Psoas muscle (tissue), 7 donors: ENCODE measurements at regions not wholly inside any gene's neighbourhood (a gene's known extent, or its start where the extent isn't known, plus 50 kb on each side); places are given as distances from the start of the nearest gene placed in this dataset.

Experiments
- ATAC-seq, 4 donors: fragments of 200-7000 bp; cut with Tn5 transposase; one replicate each; pipeline ENCODE4 v1.9.1; 2020; ENCODE audit warnings: moderate library complexity in 3 of 4, mild to moderate bottlenecking in 2 of 4
- DNase-seq, 2 donors: peaks; one replicate each; pipeline ENCODE4 v3.0.0-alpha.2; 2020
- H3K27ac ChIP-seq: fragments of 200-600 bp; one replicate; pipeline ENCODE4 v1.8.0; 2022
- H3K27me3 ChIP-seq, 3 donors: fragments of 200-600 bp in 1 of 3; one replicate each; pipeline versions ENCODE4 v1.6.1 to v1.8.0; 2013 to 2022; ENCODE audit warnings: low read length in 2 of 3, mild to moderate bottlenecking in 2 of 3, moderate library complexity in 1 of 3; ENCODE audit not compliant: insufficient read depth in 3 of 3
- H3K36me3 ChIP-seq, 2 donors: fragments of 200-600 bp in 1 of 2; one replicate each; pipeline versions ENCODE4 v1.6.1 to v1.8.0; 2013 to 2022; ENCODE audit warnings: low read depth in 1 of 2, mild to moderate bottlenecking in 1 of 2, moderate library complexity in 1 of 2; ENCODE audit not compliant: insufficient read depth in 1 of 2
- H3K4me1 ChIP-seq: fragments of 200-600 bp; one replicate; pipeline ENCODE4 v1.8.0; 2022
- H3K4me3 ChIP-seq: fragments of 200-600 bp; one replicate; pipeline ENCODE4 v1.8.0; 2022; ENCODE audit warnings: mild to moderate bottlenecking
- H3K9me3 ChIP-seq: fragments of 200-600 bp; one replicate; pipeline ENCODE4 v1.8.0; 2022
- WGBS, 3 donors: extraction: QIAGEN DNeasy Blood & Tissue Kit; methylation state at CpG; one replicate each; pipeline versions ENCODE4 v1.1.6 to v1.1.7; 2013; 5-methylcytosine and 5-hydroxymethylcytosine counted together
- intact Hi-C, 2 donors: fragments of 100-400 bp; cut with DNase I; formaldehyde crosslinking; loops; one replicate each; pipeline versions ENCODE4 v1.11.0 to v1.14.2; 2022
- TF ChIP-seq, protein P1 (sequence below): fragments of 200-600 bp; IDR thresholded peaks from one replicate; pipeline ENCODE4 v1.8.0; 2022; ENCODE audit warnings: antibody characterized with exemption
- donor health status: healthy with polysubstance abuse.
- donor health status: DM: no; HTN: no; CAD: no; lungs with moderate emphysema.
- donor health status: Bipolar disorder and iron deficiency.
- donor health status: healthy.
- donor health status: DM: yes; HTN: yes; CAD: no.
- donor health status: DM: no; HTN: no; CAD: no.
- donor health status: DM: yes; HTN: yes; CAD: no.

- DNase-seq = no peak
- no peaks in the 10 kb centered on the region for H3K27me3 ChIP-seq
- H3K27ac ChIP-seq = no peak overlapping the region
Measured at GRCh38 chr4:178664621-178665020, 1222.4 kb upstream of the AGA start.

DNA sequence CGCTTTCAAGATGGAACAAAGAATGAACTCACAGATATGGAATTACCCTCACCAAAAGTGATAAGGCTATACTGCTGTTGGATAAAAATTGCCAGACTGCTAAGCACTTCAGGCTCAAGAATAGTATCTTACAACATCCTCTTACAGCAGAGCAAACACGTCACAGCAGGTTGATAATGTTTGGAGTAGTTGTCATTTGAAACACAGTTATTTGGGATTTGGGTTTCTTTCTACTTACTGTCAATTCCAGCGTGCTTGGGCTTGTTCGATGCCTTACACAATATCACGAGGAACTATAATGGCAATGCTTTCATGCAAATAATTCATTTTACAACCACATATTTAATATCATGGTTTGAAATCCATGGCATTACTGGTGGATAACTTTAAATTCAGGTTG, 1223.7 kb upstream of the AGA start:
- H3K9me3 ChIP-seq = no peaks in the 10 kb centered on the region
- TF ChIP-seq, protein P1, sequence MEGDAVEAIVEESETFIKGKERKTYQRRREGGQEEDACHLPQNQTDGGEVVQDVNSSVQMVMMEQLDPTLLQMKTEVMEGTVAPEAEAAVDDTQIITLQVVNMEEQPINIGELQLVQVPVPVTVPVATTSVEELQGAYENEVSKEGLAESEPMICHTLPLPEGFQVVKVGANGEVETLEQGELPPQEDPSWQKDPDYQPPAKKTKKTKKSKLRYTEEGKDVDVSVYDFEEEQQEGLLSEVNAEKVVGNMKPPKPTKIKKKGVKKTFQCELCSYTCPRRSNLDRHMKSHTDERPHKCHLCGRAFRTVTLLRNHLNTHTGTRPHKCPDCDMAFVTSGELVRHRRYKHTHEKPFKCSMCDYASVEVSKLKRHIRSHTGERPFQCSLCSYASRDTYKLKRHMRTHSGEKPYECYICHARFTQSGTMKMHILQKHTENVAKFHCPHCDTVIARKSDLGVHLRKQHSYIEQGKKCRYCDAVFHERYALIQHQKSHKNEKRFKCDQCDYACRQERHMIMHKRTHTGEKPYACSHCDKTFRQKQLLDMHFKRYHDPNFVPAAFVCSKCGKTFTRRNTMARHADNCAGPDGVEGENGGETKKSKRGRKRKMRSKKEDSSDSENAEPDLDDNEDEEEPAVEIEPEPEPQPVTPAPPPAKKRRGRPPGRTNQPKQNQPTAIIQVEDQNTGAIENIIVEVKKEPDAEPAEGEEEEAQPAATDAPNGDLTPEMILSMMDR = no peak

More at GRCh38 chr4:178664621-178665020, 1222.4 kb upstream of the AGA start:
- Histone ChIP-seq H3K4me3 (no peak overlapping the region), H3K9me3 (no peaks in the 10 kb centered on the region), H3K4me1 (no peaks in the 10 kb centered on the region), H3K36me3 (no peaks in the 10 kb centered on the region)
- intact Hi-C loops = no loop called here
- no peak for ATAC-seq
- 76 to 82% (median 80%) methylated on average over 1 of the region's 1 CpG for WGBS, 3 donors
- TF ChIP-seq, protein P1 = no peak

DNA sequence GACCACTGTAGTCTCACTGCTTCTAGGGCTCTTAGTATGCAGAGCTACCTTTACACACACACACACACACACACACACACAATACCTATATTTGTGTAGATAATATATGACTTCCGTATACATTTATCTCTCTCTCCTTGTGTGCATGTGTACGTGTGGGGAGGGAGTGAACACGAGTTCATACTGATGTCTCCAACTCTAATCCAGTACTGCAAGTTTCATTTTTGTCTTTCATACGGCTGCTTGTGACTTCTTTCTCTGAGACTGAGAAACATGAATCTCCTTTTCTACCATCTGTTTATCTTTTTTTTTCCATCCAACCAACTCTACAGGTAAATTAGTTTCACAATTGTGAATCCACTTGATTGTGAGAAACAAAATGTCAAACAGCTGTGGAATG, 1229.5 kb upstream of the AGA start:
- DNase-seq (no peak), ATAC-seq (no peak)
- 84 to 90% (median 90%) methylated on average over 4 of the region's 4 CpGs for WGBS, 3 donors
- Histone ChIP-seq H3K27me3 (no peaks in the 10 kb centered on the region), H3K4me3 (no peak overlapping the region), H3K36me3 (no peaks in the 10 kb centered on the region), H3K27ac (no peak overlapping the region), H3K4me1 (no peaks in the 10 kb centered on the region), H3K9me3 (no peaks in the 10 kb centered on the region)
- intact Hi-C loops = no loop called here
- TF ChIP-seq, protein P1 = no peak

More for the DNA sequence above, 1223.7 kb upstream of the AGA start:
- Histone ChIP-seq H3K4me1 (no peaks in the 10 kb centered on the region), H3K36me3 (no peaks in the 10 kb centered on the region), H3K4me3 (no peak overlapping the region), H3K27ac (no peak overlapping the region), H3K27me3 (no peaks in the 10 kb centered on the region)
- 83 to 85% (median 85%) methylated on average over 5 of the region's 5 CpGs for WGBS, 3 donors
- DNase-seq (no peak), ATAC-seq (no peak)
- intact Hi-C loops = no loop called here

DNA sequence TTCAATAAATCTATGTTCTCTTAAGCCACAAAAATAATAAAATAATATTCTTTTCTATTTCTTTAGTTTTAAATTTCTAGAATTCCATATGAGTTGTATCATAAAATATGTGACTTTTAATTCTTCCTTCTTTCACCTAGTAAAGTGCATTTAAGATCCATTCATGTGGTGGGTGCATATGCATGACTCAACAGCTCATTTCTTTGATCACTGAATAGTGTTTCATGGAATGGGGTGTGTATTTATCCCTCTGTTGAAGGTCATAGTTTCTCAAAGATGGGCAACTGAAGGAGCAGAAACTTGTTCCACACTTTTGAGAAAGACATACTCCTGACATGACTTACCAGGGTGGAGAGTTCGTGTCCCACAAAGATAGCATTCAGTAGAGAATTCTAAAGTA, 1230.3 kb upstream of the AGA start:
- Histone ChIP-seq H3K4me1 (no peaks in the 10 kb centered on the region), H3K27ac (no peak overlapping the region), H3K4me3 (no peak overlapping the region), H3K9me3 (no peaks in the 10 kb centered on the region), H3K36me3 (no peaks in the 10 kb centered on the region), H3K27me3 (no peaks in the 10 kb centered on the region)
- TF ChIP-seq, protein P1 = no peak
- WGBS, 3 donors = 49 to 68% (median 64%) methylated on average over 1 of the region's 1 CpG
- no peak for DNase-seq
- ATAC-seq = no peak
- intact Hi-C loops = no loop called here

GRCh38 chr4:178681871-178682270, 1239.6 kb upstream of the AGA start:
- no peaks in the 10 kb centered on the region for H3K27me3 ChIP-seq
- intact Hi-C loops = no loop called here
- no peaks in the 10 kb centered on the region for H3K4me1 ChIP-seq
- ATAC-seq (no peak), DNase-seq (no peak)
- TF ChIP-seq, protein P1 = no peak
- no peaks in the 10 kb centered on the region for H3K36me3 ChIP-seq
- 65 to 79% (median 77%) methylated on average over 4 of the region's 4 CpGs for WGBS, 3 donors
- no peak overlapping the region for H3K4me3 ChIP-seq
- no peak overlapping the region for H3K27ac ChIP-seq
- no peaks in the 10 kb centered on the region for H3K9me3 ChIP-seq
